NB4 (cell line): ENCODE measurements at regions not wholly inside any gene's neighbourhood (a gene's known extent, or its start where the extent isn't known, plus 50 kb on each side); places are given as distances from the start of the nearest gene placed in this dataset.

ENCODE experiments used
- DNase-seq: peaks from one replicate; pipeline ENCODE4 v3.0.0; 2010; ENCODE audit warnings: low read depth
- H3K4me3 ChIP-seq: one replicate; pipeline ENCODE4 v1.5.1; 2011; ENCODE audit warnings: mild to moderate bottlenecking, low read depth, low read length, moderate library complexity
- CTCF ChIP-seq: IDR thresholded peaks from one replicate; pipeline ENCODE4 v1.5.1; 2012; ENCODE audit warnings: low read depth, low read length
- MAX ChIP-seq: IDR thresholded peaks from 2 replicates; pipeline ENCODE4 v1.6.1; 2011; ENCODE audit warnings: low read depth, low read length
- MYC ChIP-seq: IDR thresholded peaks from 2 replicates; pipeline ENCODE4 v1.6.1; 2011; ENCODE audit warnings: low read depth, low read length
- POLR2A ChIP-seq: IDR thresholded peaks from 2 replicates; pipeline ENCODE4 v1.6.1; 2011; ENCODE audit warnings: mild to moderate bottlenecking; ENCODE audit not compliant: insufficient read length; ENCODE audit errors: extremely low read depth

GRCh38 chr4:38455092-38455862 is 208.7 kb upstream of the KLF3 start:
- TF ChIP-seq CTCF = no peak
- TF ChIP-seq MAX = no peak
- no peak for TF ChIP-seq MYC
- no peak for TF ChIP-seq POLR2A
- H3K4me3 ChIP-seq = no peak overlapping the region
- no peak for DNase-seq

- no peak for DNase-seq
- H3K4me3 ChIP-seq = no peak overlapping the region
- TF ChIP-seq POLR2A (no peak), MYC (no peak), MAX (no peak), CTCF (no peak)
These were observed 207.9 kb upstream of the KLF3 start for GRCh38 chr4:38456096-38456495.

GRCh38 chr4:38461342-38461741 is 202.7 kb upstream of the KLF3 start:
- peak; percentile 9 for DNase-seq
- TF ChIP-seq CTCF = no peak
- TF ChIP-seq MAX = no peak
- TF ChIP-seq POLR2A = no peak
- TF ChIP-seq MYC = no peak
- H3K4me3 ChIP-seq = no peak overlapping the region

GRCh38 chr4:38462367-38463055 is 201.5 kb upstream of the KLF3 start:
- TF ChIP-seq CTCF (no peak), MYC (no peak), POLR2A (no peak), MAX (no peak)
- no peak overlapping the region for H3K4me3 ChIP-seq
- DNase-seq = no peak

- no peak overlapping the region for H3K4me3 ChIP-seq
- no peak for TF ChIP-seq POLR2A
- TF ChIP-seq MYC = no peak
- TF ChIP-seq CTCF = no peak
- no peak for TF ChIP-seq MAX
- no peak for DNase-seq
These were observed 200.6 kb upstream of the KLF3 start for GRCh38 chr4:38463268-38463958.
